BE2C (cell line): ENCODE measurements at regions not wholly inside any gene's neighbourhood (a gene's known extent, or its start where the extent isn't known, plus 50 kb on each side); places are given as distances from the start of the nearest gene placed in this dataset.

Source experiments
- DNase-seq: peaks from one replicate; pipeline ENCODE4 v3.0.0-alpha.2; 2020
- H3K27me3 ChIP-seq: fragments of 250-450 bp; sonication (Bioruptor Pico); 2 replicates; pipeline ENCODE4 v1.5.1; 2020; ENCODE audit warnings: mild to moderate bottlenecking
- H3K36me3 ChIP-seq: fragments of 250-450 bp; sonication (Bioruptor Pico); 2 replicates; pipeline ENCODE4 v1.5.1; 2020; ENCODE audit warnings: mild to moderate bottlenecking
- H3K4me1 ChIP-seq: fragments of 250-450 bp; sonication (Bioruptor Pico); 2 replicates; pipeline ENCODE4 v1.5.1; 2020
- H3K4me3 ChIP-seq: 2 replicates; pipeline ENCODE4 v1.5.1; 2011; ENCODE audit warnings: low read depth, low read length
- H3K9me3 ChIP-seq: fragments of 250-450 bp; sonication (Bioruptor Pico); 2 replicates; pipeline ENCODE4 v1.5.1; 2020
- CTCF ChIP-seq: IDR thresholded peaks from 2 replicates; pipeline ENCODE4 v1.5.1; 2012; ENCODE audit warnings: mild to moderate bottlenecking, low read depth, low read length

- Histone ChIP-seq H3K36me3 (no peaks in the 10 kb centered on the region), H3K4me1 (no peaks in the 10 kb centered on the region), H3K4me3 (no peak overlapping the region), H3K9me3 (no peaks in the 10 kb centered on the region), H3K27me3 (no peaks in the 10 kb centered on the region)
- no peak for TF ChIP-seq CTCF
- no peak for DNase-seq
Measured at GRCh38 chr19:31709476-31709875, 360.2 kb upstream of the TSHZ3 start.

- TF ChIP-seq CTCF: no peak
- Histone ChIP-seq H3K27me3 (no peaks in the 10 kb centered on the region; the same call in none of the 2 replicates), H3K36me3 (no peaks in the 10 kb centered on the region), H3K4me1 (no peaks in the 10 kb centered on the region), H3K4me3 (no peak overlapping the region), H3K9me3 (no peaks in the 10 kb centered on the region)
- no peak for DNase-seq
Measured at GRCh38 chr19:31715249-31715945, 366.2 kb upstream of the TSHZ3 start.

- Histone ChIP-seq H3K9me3 (no peaks in the 10 kb centered on the region), H3K27me3 (no peaks in the 10 kb centered on the region; the same call in none of the 2 replicates), H3K36me3 (no peaks in the 10 kb centered on the region), H3K4me3 (no peak overlapping the region), H3K4me1 (no peaks in the 10 kb centered on the region)
- DNase-seq: no peak
- no peak for TF ChIP-seq CTCF
Measured at GRCh38 chr19:31716826-31717225, 367.6 kb upstream of the TSHZ3 start.

- Histone ChIP-seq H3K36me3 (no peaks in the 10 kb centered on the region), H3K27me3 (no peaks in the 10 kb centered on the region; the same call in none of the 2 replicates), H3K4me1 (no peaks in the 10 kb centered on the region), H3K4me3 (no peak overlapping the region), H3K9me3 (no peaks in the 10 kb centered on the region)
- no peak for TF ChIP-seq CTCF
- DNase-seq: no peak
Measured at GRCh38 chr19:31717269-31717923, 368.2 kb upstream of the TSHZ3 start.

- no peaks in the 10 kb centered on the region for H3K4me1 ChIP-seq
- no peak overlapping the region for H3K4me3 ChIP-seq
- H3K9me3 ChIP-seq: no peaks in the 10 kb centered on the region
- H3K36me3 ChIP-seq: no peaks in the 10 kb centered on the region
- no peaks in the 10 kb centered on the region; the same call in none of the 2 replicates for H3K27me3 ChIP-seq
- no peak for TF ChIP-seq CTCF
- no peak for DNase-seq
Measured at GRCh38 chr19:31718032-31718431, 368.8 kb upstream of the TSHZ3 start.

GRCh38 chr19:31718898-31719297, 369.7 kb upstream of the TSHZ3 start:
- Histone ChIP-seq H3K27me3 (no peaks in the 10 kb centered on the region; the same call in none of the 2 replicates), H3K4me1 (no peaks in the 10 kb centered on the region), H3K9me3 (no peaks in the 10 kb centered on the region), H3K4me3 (no peak overlapping the region), H3K36me3 (no peaks in the 10 kb centered on the region)
- no peak for DNase-seq
- TF ChIP-seq CTCF: no peak
